ENCODE measurements at regions not wholly inside any gene's neighbourhood (a gene's known extent, or its start where the extent isn't known, plus 50 kb on each side); places are given as distances from the start of the nearest gene placed in this dataset.

- no peak for DNase-seq
Observed at GRCh38 chr20:24872291-24873024, 76.6 kb upstream of the CST7 start.

DNA sequence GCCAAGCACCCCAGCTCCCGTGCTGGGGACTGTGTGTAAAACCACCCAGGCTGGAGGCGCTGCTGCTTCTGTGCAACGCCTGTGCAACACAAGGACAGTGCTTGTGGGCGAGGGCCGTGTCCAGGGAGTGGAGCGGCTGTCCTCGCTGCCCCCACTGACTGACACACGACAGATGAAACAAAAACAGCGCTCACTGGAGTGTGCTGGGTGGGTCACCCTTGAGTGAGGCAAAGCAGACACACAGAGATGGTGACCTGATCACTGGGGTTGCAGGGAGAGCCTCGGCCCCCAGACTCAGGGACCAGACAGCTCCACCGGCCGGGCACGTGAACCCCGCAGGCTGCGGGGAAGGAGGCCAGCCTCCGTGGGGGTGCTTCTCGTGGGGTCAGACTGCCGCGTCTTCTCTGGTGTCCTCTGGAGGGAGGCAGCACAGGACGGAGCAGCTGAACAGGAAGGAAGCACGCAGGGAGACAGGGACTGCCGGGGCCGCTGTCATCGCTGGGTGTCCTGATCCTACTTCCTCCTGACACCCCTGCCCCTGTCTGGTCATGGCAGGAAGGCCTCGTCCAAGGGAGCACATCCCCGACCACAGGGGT lies 75.9 kb upstream of the CST7 start:
- no peak for DNase-seq

- DNase-seq = no peak
Observed at GRCh38 chr20:24875078-24875477, 74.0 kb upstream of the CST7 start.

DNA sequence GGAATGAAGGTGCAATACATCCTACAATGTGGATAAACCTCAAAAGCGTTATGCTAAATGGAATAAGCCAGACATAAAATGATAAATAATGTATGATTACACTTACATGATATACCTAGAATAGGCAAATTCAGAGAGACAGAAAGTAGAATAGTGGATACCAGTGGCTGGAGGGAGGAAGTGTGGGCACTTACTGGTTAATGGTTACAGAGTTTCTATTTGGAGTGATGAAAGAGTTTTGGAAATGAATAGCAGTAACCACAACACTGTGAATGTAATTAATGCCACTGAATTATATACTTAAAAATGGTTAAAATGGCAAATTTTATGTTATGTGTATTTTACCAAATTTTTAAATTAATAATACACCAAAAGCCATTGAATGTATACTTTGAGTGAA lies 71.4 kb upstream of the CST7 start:
- DNase-seq = no peak

GRCh38 chr20:24878657-24879056 lies 70.4 kb upstream of the CST7 start:
- DNase-seq = no peak

GRCh38 chr20:24879875-24880274 lies 69.2 kb upstream of the CST7 start:
- DNase-seq = no peak

DNA sequence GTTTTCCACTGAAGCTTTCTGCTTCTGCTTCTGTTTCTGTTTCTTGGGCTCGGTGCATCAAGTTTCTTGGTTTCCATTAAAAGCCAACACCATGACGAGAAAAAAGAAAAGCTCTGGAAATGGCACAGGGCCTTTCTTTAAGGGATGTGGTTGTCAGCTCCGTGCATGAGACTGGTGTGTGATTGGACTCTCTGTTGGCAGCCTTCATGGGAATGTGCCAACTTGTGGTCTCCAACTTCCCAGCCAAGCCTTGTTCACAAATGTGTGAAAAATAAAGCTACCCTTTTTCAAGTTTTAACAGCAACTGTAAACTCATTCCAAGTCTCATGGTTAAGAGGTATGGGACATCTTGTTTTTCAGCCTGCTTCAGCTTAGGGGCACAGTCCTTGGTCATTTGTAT lies 68.7 kb upstream of the CST7 start:
- DNase-seq = no peak

DNA sequence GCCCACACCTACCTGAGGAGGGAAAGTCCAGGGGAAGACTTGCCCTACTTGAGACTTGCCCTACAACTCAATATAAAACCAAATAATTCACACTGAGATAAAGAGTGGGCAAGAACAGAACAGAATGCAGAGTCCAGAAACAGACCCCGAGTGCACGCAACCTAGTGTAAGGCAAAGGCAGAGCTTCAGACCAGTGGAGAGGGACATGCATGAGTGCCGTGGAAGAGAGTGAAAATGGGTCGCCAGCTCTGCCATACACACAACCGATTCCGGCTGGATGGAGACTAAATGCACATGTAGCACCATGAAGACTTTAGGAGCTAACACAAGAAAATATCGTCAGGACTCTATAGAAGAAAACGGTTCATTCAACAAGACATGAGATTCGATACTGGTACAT lies 58.8 kb upstream of the CST7 start:
- DNase-seq = no peak

GRCh38 chr20:24891546-24892393 lies 57.3 kb upstream of the CST7 start:
- no peak for DNase-seq

DNA sequence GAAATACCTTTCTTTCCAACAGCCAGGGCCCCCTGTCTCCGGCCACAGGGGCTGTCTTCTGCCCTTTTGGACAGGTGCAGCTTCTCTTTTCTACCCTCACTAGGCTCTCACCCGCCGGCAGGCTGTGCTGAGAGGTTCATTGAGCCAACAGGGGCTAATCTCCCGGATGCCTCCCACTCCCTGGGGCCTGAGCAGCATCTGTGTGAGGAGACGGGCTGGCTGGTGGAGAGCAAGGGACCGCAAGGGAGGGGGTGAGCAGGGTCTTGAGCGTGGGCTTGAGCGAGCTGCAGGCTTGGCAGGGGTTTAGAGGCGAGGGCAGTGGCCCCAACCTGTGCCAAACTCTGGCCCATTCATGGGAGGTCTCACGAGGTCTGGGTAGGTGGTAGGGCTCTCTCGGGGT lies 56.5 kb upstream of the CST7 start:
- no peak for DNase-seq

DNA sequence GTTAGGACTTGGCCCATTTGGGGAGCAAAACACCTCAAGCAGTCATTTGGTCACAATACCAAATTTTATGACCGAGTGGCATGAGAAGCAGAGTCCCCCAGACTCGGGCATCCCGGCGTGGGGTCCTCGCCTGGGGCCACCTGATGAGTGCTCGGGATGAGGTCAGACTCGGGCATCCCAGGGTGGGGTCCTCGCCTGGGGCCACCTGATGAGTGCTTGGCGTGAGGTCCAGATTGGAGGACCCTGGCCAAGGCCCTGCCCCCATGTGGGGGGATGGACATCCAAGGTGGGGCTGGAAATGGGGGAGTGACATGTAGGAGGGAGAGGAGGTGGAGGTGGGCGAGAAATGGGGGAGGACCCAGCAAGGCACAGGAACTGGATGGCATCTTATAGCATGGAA lies 56.1 kb upstream of the CST7 start:
- DNase-seq = no peak

DNA sequence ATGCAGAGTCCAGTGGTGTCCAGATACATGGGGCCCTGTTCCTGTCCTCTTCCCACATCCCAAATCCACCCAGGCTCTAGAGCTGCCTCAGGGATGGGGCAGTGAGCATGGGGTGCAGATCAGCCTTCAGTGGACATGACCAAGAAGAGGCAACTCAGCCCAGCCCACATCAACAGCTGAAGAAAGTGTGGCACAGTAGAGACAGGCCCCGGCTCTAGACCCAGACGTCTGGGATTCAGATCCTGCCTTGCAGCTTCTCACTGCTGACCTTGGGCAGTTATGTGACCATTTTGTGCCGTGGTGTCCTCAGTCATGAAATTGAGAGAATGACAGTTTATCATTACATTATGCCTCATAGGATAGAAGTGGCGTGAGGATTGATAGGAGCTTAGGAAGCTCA lies 54.6 kb upstream of the CST7 start:
- DNase-seq = no peak

DNA sequence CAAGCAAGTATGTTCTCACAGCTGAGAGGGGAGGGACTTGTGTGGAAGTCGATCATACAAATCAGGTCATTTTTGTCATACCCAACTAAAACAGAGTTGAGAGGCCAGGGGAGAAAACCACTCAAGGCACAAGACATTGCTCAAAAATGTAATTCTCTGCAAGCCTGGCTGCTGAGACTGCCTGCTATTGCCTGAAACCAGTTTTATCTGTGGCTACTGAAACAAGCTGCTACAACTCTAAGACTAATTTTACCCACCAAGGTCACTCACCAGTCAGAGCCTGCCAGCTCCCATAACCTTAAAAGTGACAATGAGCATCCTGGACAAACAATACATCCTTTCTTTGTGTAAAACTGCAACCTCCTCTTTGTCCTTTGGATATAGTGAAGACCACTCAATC lies 54.1 kb upstream of the CST7 start:
- no peak for DNase-seq

DNA sequence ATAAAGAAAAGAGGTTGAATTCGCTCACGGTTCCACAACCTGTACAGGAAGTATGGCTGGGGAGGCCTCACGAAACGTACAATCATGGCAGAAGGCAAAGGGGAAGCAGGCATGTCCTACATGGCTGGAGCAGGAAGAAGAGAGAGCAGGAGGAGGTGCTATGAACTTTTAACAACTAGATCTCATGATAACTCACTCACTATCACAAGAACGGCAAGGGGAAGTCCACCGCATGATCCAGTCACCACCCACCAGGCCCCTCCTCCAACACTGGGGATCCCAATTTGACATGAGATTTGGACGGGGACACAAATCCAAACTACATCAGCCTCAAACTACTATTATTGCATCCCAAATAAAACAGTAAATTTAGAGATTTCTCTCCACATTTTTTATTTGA lies 53.6 kb upstream of the CST7 start:
- no peak for DNase-seq

GRCh38 chr20:24895898-24896658 lies 53.0 kb upstream of the CST7 start:
- no peak for DNase-seq

DNA sequence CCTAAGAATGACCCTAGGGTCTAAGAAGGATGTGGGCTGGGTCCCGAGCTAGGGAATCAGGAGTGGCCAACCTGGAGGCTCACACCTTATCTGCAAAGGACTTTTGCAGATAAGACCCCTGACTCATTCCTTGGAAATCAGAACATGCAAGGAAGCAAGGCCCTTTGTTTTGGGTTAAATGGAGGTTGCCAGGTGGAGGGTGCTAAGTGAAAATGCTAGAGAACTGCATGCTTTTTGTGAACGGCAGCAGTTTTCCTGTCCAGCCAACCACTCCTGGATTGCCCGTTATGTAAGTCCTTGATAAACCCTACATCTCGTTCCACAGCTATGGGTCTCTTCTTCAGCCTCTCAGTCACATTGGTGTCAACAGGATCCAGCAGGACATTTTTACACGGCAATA lies 52.1 kb upstream of the CST7 start:
- DNase-seq = no peak

DNA sequence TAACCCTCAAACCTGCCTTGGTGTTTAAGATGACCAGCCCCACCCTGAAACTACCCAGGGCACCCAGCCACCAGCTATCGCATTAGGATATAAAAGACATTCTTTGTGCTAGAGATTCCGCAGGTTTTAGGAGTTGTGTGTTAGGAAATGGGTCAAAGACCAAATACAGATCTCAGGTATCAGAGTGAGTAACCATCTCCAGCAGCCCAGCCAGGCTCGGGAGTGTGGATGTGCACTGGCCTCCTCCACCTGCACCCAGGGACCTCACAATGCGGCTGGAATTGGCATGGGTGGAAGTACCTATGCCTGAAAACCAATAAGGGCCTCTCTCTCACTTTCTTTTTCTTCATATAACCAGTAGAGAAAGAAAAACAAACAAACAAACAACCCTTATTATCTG lies 51.1 kb upstream of the CST7 start:
- no peak for DNase-seq

DNA sequence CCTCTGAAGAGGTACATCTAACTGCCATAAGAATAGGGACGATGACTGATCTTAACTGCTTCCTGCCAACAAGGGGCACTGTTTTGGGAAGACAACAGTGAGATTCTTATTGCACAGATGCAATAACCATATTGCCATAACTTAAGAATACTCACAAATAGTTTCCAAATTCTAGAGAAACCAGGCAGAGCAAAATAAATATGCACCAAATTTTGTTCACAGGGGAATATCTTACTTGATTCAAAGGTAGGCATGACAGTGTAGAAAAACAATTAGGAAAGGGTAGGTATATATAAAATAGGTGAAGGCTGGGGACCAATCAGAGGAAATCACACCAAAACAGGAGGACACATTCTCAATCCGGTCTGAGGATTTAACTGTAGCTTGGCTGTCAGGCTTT lies 49.9 kb upstream of the CST7 start:
- no peak for DNase-seq

Data from activated CD4-positive, CD25-positive, alpha-beta regulatory T cell treated with anti-CD3 and anti-CD28 coated beads, Interleukin-2, amount 50 U/mL, for 72 hours (primary cell).